Psoas muscle (tissue), 7 donors: ENCODE measurements at regions not wholly inside any gene's neighbourhood (a gene's known extent, or its start where the extent isn't known, plus 50 kb on each side); places are given as distances from the start of the nearest gene placed in this dataset.
A peak's percentile ranks its signal among the peaks of the same experiment; 100 is the strongest.

Experiments
- ATAC-seq, 4 donors: fragments of 200-7000 bp; cut with Tn5 transposase; one replicate each; pipeline ENCODE4 v1.9.1; 2020; ENCODE audit warnings: moderate library complexity in 3 of 4, mild to moderate bottlenecking in 2 of 4
- DNase-seq, 2 donors: peaks; one replicate each; pipeline ENCODE4 v3.0.0-alpha.2; 2020
- H3K27ac ChIP-seq: fragments of 200-600 bp; one replicate; pipeline ENCODE4 v1.8.0; 2022
- H3K27me3 ChIP-seq, 3 donors: fragments of 200-600 bp in 1 of 3; one replicate each; pipeline versions ENCODE4 v1.6.1 to v1.8.0; 2013 to 2022; ENCODE audit warnings: low read length in 2 of 3, mild to moderate bottlenecking in 2 of 3, moderate library complexity in 1 of 3; ENCODE audit not compliant: insufficient read depth in 3 of 3
- H3K36me3 ChIP-seq, 2 donors: fragments of 200-600 bp in 1 of 2; one replicate each; pipeline versions ENCODE4 v1.6.1 to v1.8.0; 2013 to 2022; ENCODE audit warnings: low read depth in 1 of 2, mild to moderate bottlenecking in 1 of 2, moderate library complexity in 1 of 2; ENCODE audit not compliant: insufficient read depth in 1 of 2
- H3K4me1 ChIP-seq: fragments of 200-600 bp; one replicate; pipeline ENCODE4 v1.8.0; 2022
- H3K4me3 ChIP-seq: fragments of 200-600 bp; one replicate; pipeline ENCODE4 v1.8.0; 2022; ENCODE audit warnings: mild to moderate bottlenecking
- H3K9me3 ChIP-seq: fragments of 200-600 bp; one replicate; pipeline ENCODE4 v1.8.0; 2022
- CTCF ChIP-seq: fragments of 200-600 bp; IDR thresholded peaks from one replicate; pipeline ENCODE4 v1.8.0; 2022; ENCODE audit warnings: antibody characterized with exemption
- WGBS, 3 donors: extraction: QIAGEN DNeasy Blood & Tissue Kit; methylation state at CpG; one replicate each; pipeline versions ENCODE4 v1.1.6 to v1.1.7; 2013; 5-methylcytosine and 5-hydroxymethylcytosine counted together
- intact Hi-C, 2 donors: fragments of 100-400 bp; cut with DNase I; formaldehyde crosslinking; loops; one replicate each; pipeline versions ENCODE4 v1.11.0 to v1.14.2; 2022
- donor health status: healthy with polysubstance abuse.
- donor health status: DM: no; HTN: no; CAD: no; lungs with moderate emphysema.
- donor health status: Bipolar disorder and iron deficiency.
- donor health status: healthy.
- donor health status: DM: yes; HTN: yes; CAD: no.
- donor health status: DM: no; HTN: no; CAD: no.
- donor health status: DM: yes; HTN: yes; CAD: no.

GRCh38 chr17:77696721-77697460 lies 261.6 kb upstream of the TNRC6C start:
- Histone ChIP-seq H3K27ac (no peak overlapping the region), H3K36me3 (no peaks in the 10 kb centered on the region), H3K27me3 (peaks cover 0 to 29% (median 7%) of the 10 kb centered on the region in 3 donors), H3K4me3 (no peak overlapping the region), H3K4me1 (no peaks in the 10 kb centered on the region), H3K9me3 (no peaks in the 10 kb centered on the region)
- WGBS, 3 donors: 60 to 72% (median 61%) methylated on average over 15 of the region's 15 CpGs
- TF ChIP-seq CTCF: no peak
- no peak for DNase-seq
- peak in 1 of 4 donors; percentile 27 for ATAC-seq
- intact Hi-C loops: no loop called here

GRCh38 chr17:77697480-77698400 lies 260.8 kb upstream of the TNRC6C start:
- Histone ChIP-seq H3K4me3 (no peak overlapping the region), H3K36me3 (no peaks in the 10 kb centered on the region), H3K27me3 (peaks cover 0 to 29% (median 5%) of the 10 kb centered on the region in 3 donors), H3K9me3 (no peaks in the 10 kb centered on the region), H3K4me1 (no peaks in the 10 kb centered on the region), H3K27ac (no peak overlapping the region)
- 81 to 85% (median 81%) methylated on average over 15 to 16 of the region's 16 CpGs for WGBS, 3 donors
- no peak for ATAC-seq
- intact Hi-C loops: no loop called here
- DNase-seq: no peak
- no peak for TF ChIP-seq CTCF

GRCh38 chr17:77698903-77699623 lies 259.4 kb upstream of the TNRC6C start:
- peaks cover 0 to 29% (median 5%) of the 10 kb centered on the region in 3 donors for H3K27me3 ChIP-seq
- intact Hi-C loops: no loop called here
- no peak overlapping the region for H3K4me3 ChIP-seq
- TF ChIP-seq CTCF: no peak
- no peak overlapping the region for H3K27ac ChIP-seq
- WGBS, 3 donors: 72 to 75% (median 75%) methylated on average over 21 of the region's 21 CpGs
- H3K9me3 ChIP-seq: peaks cover 7% of the 10 kb centered on the region
- ATAC-seq (no peak), DNase-seq (no peak)
- no peaks in the 10 kb centered on the region for H3K36me3 ChIP-seq
- no peaks in the 10 kb centered on the region for H3K4me1 ChIP-seq

GRCh38 chr17:77700165-77700881 lies 258.2 kb upstream of the TNRC6C start:
- ATAC-seq: no peak
- no peak for DNase-seq
- intact Hi-C loops: no loop called here
- Histone ChIP-seq H3K36me3 (no peaks in the 10 kb centered on the region), H3K4me1 (no peaks in the 10 kb centered on the region), H3K27me3 (peaks cover 0 to 20% (median 5%) of the 10 kb centered on the region in 3 donors), H3K9me3 (peaks cover 20% of the 10 kb centered on the region), H3K4me3 (no peak overlapping the region), H3K27ac (no peak overlapping the region)
- 69 to 77% (median 71%) methylated on average over 13 of the region's 13 CpGs for WGBS, 3 donors
- TF ChIP-seq CTCF: no peak
